Activated CD4-positive, alpha-beta T cell treated with anti-CD3 and anti-CD28 coated beads, Interleukin-2, amount 50 U/mL, for 48 hours (primary cell): ENCODE measurements at regions not wholly inside any gene's neighbourhood (a gene's known extent, or its start where the extent isn't known, plus 50 kb on each side); places are given as distances from the start of the nearest gene placed in this dataset.
"Not testable (repeated sequence)": the region's sequence is repeated elsewhere in the genome, so short reads cannot be mapped to it uniquely, and the experiment has no call there.

ENCODE experiments used
- DNase-seq, 2 experiments: peaks; one replicate each; pipeline ENCODE4 v3.0.0-alpha.2; 2020

- DNase-seq: not testable (repeated sequence)
Observed at GRCh38 chr7:114077158-114077524, 158.3 kb upstream of the PPP1R3A start.

GRCh38 chr7:114076392-114077157 is 157.8 kb upstream of the PPP1R3A start:
- DNase-seq: not testable (repeated sequence)

DNA sequence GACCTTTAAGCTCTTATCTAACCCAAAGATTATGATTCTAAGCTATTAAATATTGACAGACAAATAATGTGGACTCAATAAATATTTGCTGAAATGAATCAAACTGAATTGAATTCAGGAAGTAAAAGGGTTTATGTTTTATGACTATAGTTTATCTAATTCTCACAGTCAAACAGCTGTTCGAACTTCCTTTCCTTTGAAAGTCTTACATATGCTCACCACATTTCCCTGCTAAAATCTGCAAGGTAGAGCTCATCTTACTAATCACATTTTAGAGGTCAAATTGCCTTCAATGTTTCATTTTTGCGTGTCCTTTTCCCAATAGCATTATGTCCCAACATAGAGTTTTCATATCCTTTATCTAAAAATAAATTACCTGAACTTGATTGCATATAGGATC is 154.9 kb upstream of the PPP1R3A start:
- DNase-seq: no peak

- DNase-seq: no peak
Observed at GRCh38 chr7:114070246-114070645, 151.4 kb upstream of the PPP1R3A start.

DNA sequence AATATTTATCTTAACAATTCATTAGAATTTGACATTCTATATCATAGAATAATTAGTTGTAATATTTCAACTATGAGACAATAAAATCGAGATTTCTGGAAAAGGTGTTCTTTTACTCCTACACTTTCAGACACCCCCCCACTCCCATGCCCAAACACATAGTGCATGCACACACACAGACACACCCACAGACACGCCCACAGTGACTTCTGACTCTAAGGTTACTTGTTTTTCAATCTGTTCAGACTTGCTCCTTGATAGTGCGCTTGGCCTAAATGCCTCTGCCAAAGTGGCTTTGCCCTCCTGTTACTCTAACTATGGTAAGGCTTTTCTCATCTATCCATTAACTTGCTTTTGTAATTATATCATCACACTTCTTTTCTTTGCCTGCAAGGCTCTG is 144.0 kb upstream of the PPP1R3A start:
- no peak for DNase-seq

- DNase-seq: no peak
Observed at GRCh38 chr7:114051871-114052331, 133.1 kb upstream of the PPP1R3A start.

GRCh38 chr7:114050571-114050970 is 131.8 kb upstream of the PPP1R3A start:
- no peak for DNase-seq

DNA sequence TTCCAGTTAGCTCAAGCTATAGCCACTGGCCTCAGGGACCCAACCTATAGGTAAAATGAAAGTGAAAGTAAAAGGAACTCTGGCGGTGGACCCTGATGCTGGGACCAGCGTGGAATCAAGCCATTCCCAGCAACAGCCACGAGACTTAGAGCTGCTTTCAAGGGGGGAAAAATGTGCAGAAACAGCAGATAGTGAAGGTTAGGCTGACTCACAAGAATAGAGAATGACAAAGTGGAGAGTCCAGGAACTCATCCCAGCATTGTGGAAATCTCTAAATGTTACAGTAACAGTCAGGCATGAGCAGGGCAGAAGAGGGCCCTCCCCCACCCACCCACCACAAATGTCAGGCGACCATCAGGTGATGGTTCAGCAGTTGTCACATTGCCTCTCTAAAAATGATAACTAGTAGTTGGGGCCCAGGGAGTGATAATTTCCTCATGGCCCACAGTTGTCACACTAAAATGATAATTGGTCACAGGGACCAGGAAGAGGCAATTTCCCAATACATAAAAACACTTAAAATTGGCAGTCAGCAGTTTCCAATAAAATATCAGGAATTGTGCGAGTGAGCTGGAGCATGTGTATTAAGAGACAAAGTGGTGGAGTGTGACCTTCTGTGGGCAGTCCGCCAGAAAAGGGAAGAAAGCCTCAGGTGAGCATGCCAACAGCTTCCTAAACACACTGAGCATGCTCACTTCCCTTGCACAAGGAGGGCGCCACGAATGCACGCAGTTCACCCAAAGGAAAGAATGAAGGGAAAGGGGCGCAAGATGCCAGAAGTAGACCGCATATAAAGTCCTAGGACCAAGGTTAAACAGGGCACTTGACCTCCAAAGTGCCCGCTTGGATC is 129.8 kb upstream of the PPP1R3A start:
- no peak for DNase-seq

DNA sequence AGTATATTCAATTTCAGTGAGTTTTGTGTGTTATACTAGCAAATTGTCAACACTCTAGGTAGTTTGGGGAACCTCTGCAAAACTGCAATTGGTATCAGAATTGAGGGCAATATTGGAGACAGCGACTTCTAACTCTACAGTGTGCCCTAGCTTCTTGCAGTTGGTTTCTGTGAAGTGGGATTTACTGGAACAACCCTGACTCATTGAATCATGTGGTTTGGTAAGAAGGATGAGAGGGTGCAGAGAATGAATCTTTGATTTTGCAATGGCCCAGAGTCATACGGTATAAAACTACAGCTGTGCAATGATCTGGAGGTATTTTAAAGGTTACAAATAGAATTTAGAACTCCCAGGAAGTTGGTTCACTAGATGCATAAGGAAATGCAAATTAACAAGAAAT is 129.1 kb upstream of the PPP1R3A start:
- no peak for DNase-seq

GRCh38 chr7:114033475-114033874 is 114.7 kb upstream of the PPP1R3A start:
- no peak for DNase-seq

DNA sequence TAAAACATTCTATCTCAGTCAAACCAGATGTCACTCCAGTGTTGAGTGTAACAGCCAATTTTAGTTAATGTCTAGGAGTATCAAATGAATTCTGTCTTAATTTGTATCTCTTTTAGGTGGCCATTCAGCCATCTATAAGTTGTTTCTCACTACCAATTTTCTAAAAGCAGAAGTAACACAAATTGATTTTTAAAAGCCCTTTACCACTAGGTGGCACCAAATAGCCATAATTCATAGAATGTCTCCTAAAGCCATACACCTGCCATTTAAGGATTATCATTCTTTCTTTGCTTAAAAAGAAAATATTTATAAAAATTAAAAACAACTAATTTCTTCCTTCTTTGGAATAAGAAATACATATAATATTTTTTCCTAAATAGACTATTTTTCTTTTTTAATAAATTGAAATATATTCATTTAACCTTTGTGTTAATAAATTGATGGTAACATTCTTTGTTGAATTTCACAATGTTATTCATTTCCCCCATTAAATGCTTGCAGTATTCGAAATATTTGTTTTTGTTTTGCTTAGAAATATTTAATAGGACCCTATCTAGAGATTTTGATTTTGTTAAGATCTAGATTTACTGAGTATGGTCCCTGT is 107.8 kb upstream of the PPP1R3A start:
- DNase-seq: no peak

DNA sequence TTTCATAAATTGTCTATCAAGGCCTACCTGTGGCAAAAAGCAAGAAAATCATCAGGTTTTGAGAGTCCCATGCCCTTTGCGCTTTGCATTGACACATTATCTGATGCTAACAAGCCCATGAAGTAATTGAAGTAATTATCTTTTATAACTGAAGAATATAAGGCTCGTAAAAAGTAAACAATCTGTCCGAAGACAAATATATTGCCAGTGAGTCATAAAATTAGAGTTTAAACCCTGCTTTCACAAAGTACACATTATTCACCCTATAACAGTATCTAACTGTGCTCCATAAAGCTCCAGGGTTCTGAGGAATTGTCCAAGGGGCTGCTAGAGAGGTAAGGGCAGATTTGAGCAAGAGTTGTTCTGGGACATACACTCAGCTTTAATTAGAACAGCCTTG is 102.3 kb upstream of the PPP1R3A start:
- no peak for DNase-seq

- DNase-seq: no peak
Observed at GRCh38 chr7:114008696-114009095, 89.9 kb upstream of the PPP1R3A start.

- no peak for DNase-seq
Observed at GRCh38 chr7:114007386-114007785, 88.6 kb upstream of the PPP1R3A start.

DNA sequence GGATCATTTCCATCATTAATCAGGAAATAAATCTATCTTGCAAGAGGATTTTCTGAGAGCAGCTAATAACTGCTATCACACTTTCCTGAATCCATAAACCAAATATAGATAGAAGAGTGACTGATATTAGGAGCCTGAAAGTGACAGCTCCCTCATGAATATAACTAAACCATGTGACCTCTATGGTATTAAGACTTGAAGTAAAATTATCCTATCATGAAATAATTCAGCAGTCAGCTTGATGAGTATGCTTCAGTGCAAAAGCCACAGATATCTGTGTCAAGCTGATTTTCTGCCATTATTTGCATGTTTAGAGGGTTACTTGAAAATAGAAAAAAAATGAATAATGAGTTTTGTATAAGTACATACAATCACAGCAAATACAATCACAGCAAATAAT is 80.1 kb upstream of the PPP1R3A start:
- DNase-seq: no peak

DNA sequence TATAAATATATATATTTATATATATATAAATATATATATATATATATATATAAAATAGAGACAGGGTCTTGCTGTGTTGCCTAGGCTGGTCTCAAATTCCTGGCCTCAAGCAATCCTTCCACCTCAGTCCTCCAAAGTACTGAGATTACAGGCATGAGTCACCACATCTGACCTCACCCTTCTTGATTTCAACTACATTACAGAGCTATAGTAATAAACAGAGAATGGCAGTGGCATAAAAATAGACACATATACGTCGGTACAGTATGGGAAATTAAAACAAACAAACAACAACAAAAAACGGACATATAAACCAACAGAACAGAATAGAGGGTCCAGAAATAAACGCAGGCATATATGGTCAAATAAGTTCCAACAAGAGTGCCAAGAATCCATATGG is 77.6 kb upstream of the PPP1R3A start:
- no peak for DNase-seq

DNA sequence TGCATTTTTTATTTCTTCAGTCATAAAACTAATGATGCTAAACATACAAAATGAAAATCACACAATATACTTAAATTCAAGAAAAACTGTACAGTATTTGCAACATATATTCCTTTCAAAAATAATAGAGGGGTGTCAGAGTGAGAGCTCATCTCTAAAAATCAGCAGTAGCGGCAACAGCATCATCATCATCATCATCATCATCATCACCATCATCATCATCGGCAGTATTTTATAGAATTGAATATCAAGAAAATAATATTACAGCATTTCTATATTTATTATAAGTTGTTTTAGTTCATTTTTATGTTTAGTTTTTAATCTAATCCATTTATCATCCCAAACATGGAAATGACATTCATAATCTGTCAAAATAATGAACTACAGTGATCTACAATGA is 67.4 kb upstream of the PPP1R3A start:
- DNase-seq: no peak

- no peak for DNase-seq
Observed at GRCh38 chr7:113976508-113976907, 57.7 kb upstream of the PPP1R3A start.

DNA sequence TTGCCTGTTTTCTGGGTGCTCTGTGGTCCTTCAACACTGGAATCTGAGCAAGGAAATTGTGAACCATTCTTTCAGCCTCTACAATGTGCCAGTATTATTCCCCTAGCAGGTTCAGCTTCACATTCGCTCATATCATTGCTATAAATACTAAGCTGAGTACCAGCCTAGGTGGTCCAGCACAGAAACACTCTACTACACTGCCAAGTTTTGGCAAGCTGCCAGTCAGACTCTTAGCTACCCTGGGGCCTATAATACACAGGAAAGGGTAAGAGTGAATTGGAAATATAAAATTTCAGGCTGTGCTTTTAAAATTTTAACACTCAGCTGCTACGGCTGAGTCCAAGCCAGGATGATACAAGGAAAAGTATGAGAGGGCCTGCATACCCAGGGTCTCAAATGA is 49.9 kb upstream of the PPP1R3A start:
- no peak for DNase-seq
